Liver (tissue), 8 donors: ENCODE measurements at regions not wholly inside any gene's neighbourhood (a gene's known extent, or its start where the extent isn't known, plus 50 kb on each side); places are given as distances from the start of the nearest gene placed in this dataset.

ENCODE experiments used
- DNase-seq: peaks from one replicate; pipeline ENCODE4 v3.0.0-alpha.2; 2017; ENCODE audit warnings: low spot score
- H3K27ac ChIP-seq, 2 donors: one replicate each; pipeline ENCODE4 v1.7.0; 2013; ENCODE audit warnings: inconsistent platforms in 2 of 2, low read length in 2 of 2, control low read depth in 1 of 2, low read depth in 1 of 2, mild to moderate bottlenecking in 1 of 2
- H3K27me3 ChIP-seq, 4 donors: one replicate each; pipeline versions ENCODE4 v1.6.1 to v1.7.0; 2013; ENCODE audit warnings: low read length in 3 of 4, inconsistent platforms in 1 of 4, mild to moderate bottlenecking in 1 of 4, moderate library complexity in 1 of 4; ENCODE audit not compliant: control insufficient read depth in 4 of 4, insufficient read depth in 4 of 4
- H3K36me3 ChIP-seq, 4 donors: one replicate each; pipeline versions ENCODE4 v1.6.1 to v1.7.0; 2013; ENCODE audit warnings: low read length in 3 of 4, mild to moderate bottlenecking in 3 of 4, low read depth in 1 of 4, moderate library complexity in 1 of 4; ENCODE audit not compliant: control insufficient read depth in 4 of 4, insufficient read depth in 3 of 4
- H3K4me1 ChIP-seq, 4 donors: one replicate each; pipeline versions ENCODE4 v1.6.1 to v1.7.0; 2013; ENCODE audit warnings: low read length in 3 of 4, mild to moderate bottlenecking in 3 of 4, moderate library complexity in 1 of 4; ENCODE audit not compliant: control insufficient read depth in 4 of 4, insufficient read depth in 4 of 4
- H3K4me3 ChIP-seq, 3 donors: one replicate each; pipeline versions ENCODE4 v1.6.1 to v1.7.0; 2013; ENCODE audit warnings: low read length in 3 of 3, control low read depth in 1 of 3, low read depth in 1 of 3, mild to moderate bottlenecking in 1 of 3
- H3K9ac ChIP-seq, 2 donors: one replicate each; pipeline ENCODE4 v1.7.0; 2013; ENCODE audit warnings: low read length in 2 of 2, mild to moderate bottlenecking in 2 of 2, moderate library complexity in 2 of 2, control low read depth in 1 of 2, low read depth in 1 of 2
- H3K9me3 ChIP-seq, 4 donors: one replicate each; pipeline versions ENCODE4 v1.6.1 to v1.7.0; 2013; ENCODE audit warnings: low read length in 3 of 4; ENCODE audit not compliant: control insufficient read depth in 4 of 4
- CTCF ChIP-seq: fragments of 150-350 bp; IDR thresholded peaks from 2 replicates; pipeline ENCODE4 v1.5.1; 2017; ENCODE audit warnings: improper control_type of control experiment, low read depth, low read length; ENCODE audit not compliant: missing input control
- EGR1 ChIP-seq, 2 donors: IDR thresholded peaks; 2 replicates each; pipeline ENCODE4 v1.6.1; 2016 to 2018; ENCODE audit warnings: antibody characterized with exemption in 2 of 2, low read depth in 2 of 2
- FOXA2 ChIP-seq: IDR thresholded peaks from 2 replicates; pipeline ENCODE4 v1.6.1; 2016; ENCODE audit warnings: antibody characterized with exemption
- GABPA ChIP-seq, 2 donors: IDR thresholded peaks in 1 of 2; conservative IDR thresholded peaks in 1 of 2; 2 replicates each; pipeline ENCODE4 v1.6.1; 2016; ENCODE audit warnings: antibody characterized with exemption in 2 of 2, mild to moderate bottlenecking in 1 of 2, moderate library complexity in 1 of 2
- HNF4G ChIP-seq: IDR thresholded peaks from 2 replicates; pipeline ENCODE4 v1.6.1; 2016; ENCODE audit warnings: antibody characterized with exemption
- JUND ChIP-seq, 2 donors: IDR thresholded peaks; 2 replicates each; pipeline ENCODE4 v1.6.1; 2016; ENCODE audit warnings: antibody characterized with exemption in 2 of 2
- NR2F2 ChIP-seq: IDR thresholded peaks from 2 replicates; pipeline ENCODE4 v1.6.1; 2016; ENCODE audit warnings: antibody characterized with exemption
- RAD21 ChIP-seq, 2 donors: IDR thresholded peaks; 2 replicates each; pipeline ENCODE4 v1.6.1; 2016; ENCODE audit warnings: antibody characterized with exemption in 2 of 2, mild to moderate bottlenecking in 2 of 2
- REST ChIP-seq: IDR thresholded peaks from 2 replicates; pipeline ENCODE4 v1.6.1; 2016; ENCODE audit warnings: antibody characterized with exemption, mild to moderate bottlenecking
- RXRA ChIP-seq, 2 donors: IDR thresholded peaks; 2 replicates each; pipeline ENCODE4 v1.6.1; 2017 to 2018; ENCODE audit warnings: antibody characterized with exemption in 2 of 2, mild to moderate bottlenecking in 1 of 2
- SP1 ChIP-seq: IDR thresholded peaks from 2 replicates; pipeline ENCODE4 v1.6.1; 2018; ENCODE audit warnings: antibody characterized with exemption, mild to moderate bottlenecking
- TAF1 ChIP-seq: conservative IDR thresholded peaks from 2 replicates; pipeline ENCODE4 v1.6.1; 2016; ENCODE audit warnings: antibody characterized with exemption, mild to moderate bottlenecking
- YY1 ChIP-seq: IDR thresholded peaks from 2 replicates; pipeline ENCODE4 v1.6.1; 2016; ENCODE audit warnings: antibody characterized with exemption, mild to moderate bottlenecking
- WGBS: extraction: QIAGEN DNeasy Blood & Tissue Kit; methylation state at CpG from one replicate; pipeline ENCODE4 v1.1.7; 2013; 5-methylcytosine and 5-hydroxymethylcytosine counted together
- TF ChIP-seq, protein P1 (sequence below): IDR thresholded peaks from 2 replicates; pipeline ENCODE4 v1.6.1; 2016; ENCODE audit warnings: antibody characterized with exemption
- TF ChIP-seq, protein P2 (sequence below): IDR thresholded peaks from 2 replicates; pipeline ENCODE4 v1.6.1; 2016; ENCODE audit warnings: antibody characterized with exemption
- TF ChIP-seq, protein P3 (sequence below): IDR thresholded peaks from 2 replicates; pipeline ENCODE4 v1.6.1; 2016; ENCODE audit warnings: antibody characterized with exemption
- donor health status: healthy.
- donor health status: healthy.
- donor health status: healthy.
- donor health status: healthy.
- donor health status: healthy.

- DNase-seq, result no peak
- no peak overlapping the region for H3K4me3 ChIP-seq
- TF ChIP-seq TAF1 (no peak), SP1 (no peak), RAD21 (IDR thresholded peaks at IDR 0.05) (no peak), FOXA2 (no peak), REST (no peak), RXRA (IDR thresholded peaks at IDR 0.05) (no peak), HNF4G (no peak), EGR1 (IDR thresholded peaks at IDR 0.05; ENCODE audit: low read depth in 2 of 2) (no peak), YY1 (no peak), NR2F2 (no peak)
- TF ChIP-seq, protein P1, sequence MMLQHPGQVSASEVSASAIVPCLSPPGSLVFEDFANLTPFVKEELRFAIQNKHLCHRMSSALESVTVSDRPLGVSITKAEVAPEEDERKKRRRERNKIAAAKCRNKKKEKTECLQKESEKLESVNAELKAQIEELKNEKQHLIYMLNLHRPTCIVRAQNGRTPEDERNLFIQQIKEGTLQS, result no peak
- TF ChIP-seq, protein P2, sequence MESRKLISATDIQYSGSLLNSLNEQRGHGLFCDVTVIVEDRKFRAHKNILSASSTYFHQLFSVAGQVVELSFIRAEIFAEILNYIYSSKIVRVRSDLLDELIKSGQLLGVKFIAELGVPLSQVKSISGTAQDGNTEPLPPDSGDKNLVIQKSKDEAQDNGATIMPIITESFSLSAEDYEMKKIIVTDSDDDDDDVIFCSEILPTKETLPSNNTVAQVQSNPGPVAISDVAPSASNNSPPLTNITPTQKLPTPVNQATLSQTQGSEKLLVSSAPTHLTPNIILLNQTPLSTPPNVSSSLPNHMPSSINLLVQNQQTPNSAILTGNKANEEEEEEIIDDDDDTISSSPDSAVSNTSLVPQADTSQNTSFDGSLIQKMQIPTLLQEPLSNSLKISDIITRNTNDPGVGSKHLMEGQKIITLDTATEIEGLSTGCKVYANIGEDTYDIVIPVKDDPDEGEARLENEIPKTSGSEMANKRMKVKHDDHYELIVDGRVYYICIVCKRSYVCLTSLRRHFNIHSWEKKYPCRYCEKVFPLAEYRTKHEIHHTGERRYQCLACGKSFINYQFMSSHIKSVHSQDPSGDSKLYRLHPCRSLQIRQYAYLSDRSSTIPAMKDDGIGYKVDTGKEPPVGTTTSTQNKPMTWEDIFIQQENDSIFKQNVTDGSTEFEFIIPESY, result no peak
- no peak overlapping the region for H3K27ac ChIP-seq
- H3K4me1 ChIP-seq, result no peaks in the 10 kb centered on the region
- 52% methylated on average over 4 of the region's 4 CpGs for WGBS
- H3K9me3 ChIP-seq, result no peaks in the 10 kb centered on the region
- peaks cover 0 to 2% (median 0%) of the 10 kb centered on the region in 4 donors for H3K27me3 ChIP-seq
- no peak overlapping the region for H3K9ac ChIP-seq
- H3K36me3 ChIP-seq, result no peaks in the 10 kb centered on the region
Measured at GRCh38 chr9:79127661-79128060, 444.1 kb upstream of the TLE4 start.

- peaks cover 0 to 2% (median under 1%) of the 10 kb centered on the region in 4 donors for H3K27me3 ChIP-seq
- no peak overlapping the region for H3K27ac ChIP-seq
- TF ChIP-seq FOXA2 (no peak), CTCF (peak; percentile 56), SP1 (no peak), RAD21 (IDR thresholded peaks at IDR 0.05) (peak; percentile 78 to 83), NR2F2 (no peak), EGR1 (IDR thresholded peaks at IDR 0.05; ENCODE audit: low read depth in 2 of 2) (no peak), TAF1 (no peak), HNF4G (no peak), RXRA (IDR thresholded peaks at IDR 0.05) (no peak), GABPA (IDR thresholded peaks at IDR 0.05 in 1 of 2, conservative IDR thresholded peaks at IDR 0.05 in 1 of 2) (no peak), JUND (IDR thresholded peaks at IDR 0.05) (no peak)
- TF ChIP-seq, protein P2, result no peak
- TF ChIP-seq, protein P3, sequence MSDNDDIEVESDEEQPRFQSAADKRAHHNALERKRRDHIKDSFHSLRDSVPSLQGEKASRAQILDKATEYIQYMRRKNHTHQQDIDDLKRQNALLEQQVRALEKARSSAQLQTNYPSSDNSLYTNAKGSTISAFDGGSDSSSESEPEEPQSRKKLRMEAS, result no peak
- TF ChIP-seq, protein P1, result no peak
- H3K9me3 ChIP-seq, result no peaks in the 10 kb centered on the region
- H3K4me3 ChIP-seq, result no peak overlapping the region
- H3K4me1 ChIP-seq, result no peaks in the 10 kb centered on the region
- no peaks in the 10 kb centered on the region for H3K36me3 ChIP-seq
- WGBS, result 38% methylated on average over 8 of the region's 8 CpGs
- DNase-seq, result peak; percentile 48
- no peak overlapping the region for H3K9ac ChIP-seq
Measured at GRCh38 chr9:79129865-79130480, 441.8 kb upstream of the TLE4 start.
